GM12873 (cell line): ENCODE measurements at regions not wholly inside any gene's neighbourhood (a gene's known extent, or its start where the extent isn't known, plus 50 kb on each side); places are given as distances from the start of the nearest gene placed in this dataset.

Experiments
- CTCF ChIP-seq: IDR thresholded peaks from 2 replicates; pipeline ENCODE4 v1.5.1; 2012; ENCODE audit warnings: low read depth, mild to moderate bottlenecking, moderate library complexity, low read length, control low read depth; ENCODE audit not compliant: insufficient read depth; ENCODE audit errors: missing control alignments

DNA sequence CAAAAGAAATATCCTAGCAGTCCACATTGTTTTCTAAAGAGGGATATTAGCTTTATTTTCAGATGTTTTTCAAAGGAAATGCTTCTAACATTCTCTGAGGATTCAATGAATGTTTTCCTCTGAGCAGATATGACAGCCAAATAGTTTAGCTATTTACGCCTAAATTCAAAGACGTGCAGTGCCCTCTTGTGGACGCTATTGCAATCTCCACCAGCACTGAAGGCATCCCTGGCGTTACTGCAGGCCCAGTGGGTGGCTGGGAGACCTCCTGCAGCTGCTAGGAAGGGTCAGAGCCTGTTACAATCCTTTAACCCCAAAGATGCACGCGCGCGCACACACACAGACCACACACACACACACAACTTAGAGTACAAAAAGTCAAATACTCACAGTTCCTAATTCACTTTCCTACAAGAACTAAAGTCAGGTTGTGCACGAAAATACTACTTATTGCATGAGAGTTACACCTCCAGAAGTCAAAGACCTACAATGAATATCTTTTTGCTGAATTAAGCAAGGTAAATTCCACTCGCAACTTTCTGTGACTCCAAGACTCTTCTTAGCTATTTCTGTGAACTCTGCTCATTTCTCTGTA is 589.3 kb upstream of the TMEM132C start:
- TF ChIP-seq CTCF, result peak; percentile 65

- TF ChIP-seq CTCF, result no peak
Observed at GRCh38 chr12:127678945-127679344, 588.0 kb upstream of the TMEM132C start.

DNA sequence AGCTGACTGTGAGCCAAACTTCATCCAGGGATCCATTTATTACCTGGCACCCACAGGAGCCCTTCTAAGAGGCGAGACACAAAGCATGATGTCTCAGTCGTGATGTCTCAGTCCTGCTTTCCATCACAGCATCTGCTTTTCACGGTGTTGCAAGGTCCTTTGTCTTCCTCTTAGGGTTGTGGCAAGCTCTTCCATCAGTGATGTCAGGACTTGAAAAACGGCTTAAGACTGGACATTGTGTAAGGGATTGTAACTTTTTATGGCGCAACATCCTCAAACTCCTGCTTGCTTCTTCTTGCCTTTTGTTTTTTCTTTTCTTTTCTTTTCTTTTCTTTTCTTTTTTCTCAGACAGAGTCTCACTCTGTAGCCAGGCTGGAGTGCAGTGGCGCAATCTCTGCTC is 586.5 kb upstream of the TMEM132C start:
- TF ChIP-seq CTCF, result no peak

GRCh38 chr12:127681151-127681754 is 585.7 kb upstream of the TMEM132C start:
- TF ChIP-seq CTCF, result no peak

DNA sequence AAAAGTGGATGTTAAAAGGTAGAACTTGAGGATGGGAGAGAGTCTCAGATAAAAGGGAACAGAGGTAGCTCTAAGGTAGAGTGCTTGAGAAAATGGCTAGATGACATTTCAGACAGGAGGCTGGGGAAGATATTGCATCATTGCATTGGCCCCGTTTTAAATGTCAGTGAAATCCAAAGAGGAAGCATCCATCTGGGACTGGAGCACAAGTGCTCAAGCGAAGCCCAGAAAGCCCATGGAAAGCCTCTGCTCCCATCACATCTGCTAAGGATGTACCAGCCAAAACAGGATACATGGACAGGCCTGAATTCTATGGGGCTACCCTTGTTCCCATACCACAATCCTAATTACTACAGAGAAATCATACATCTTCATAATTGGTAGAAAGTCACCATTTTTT is 581.5 kb upstream of the TMEM132C start:
- no peak for TF ChIP-seq CTCF

GRCh38 chr12:127685931-127686330 is 581.0 kb upstream of the TMEM132C start:
- no peak for TF ChIP-seq CTCF

DNA sequence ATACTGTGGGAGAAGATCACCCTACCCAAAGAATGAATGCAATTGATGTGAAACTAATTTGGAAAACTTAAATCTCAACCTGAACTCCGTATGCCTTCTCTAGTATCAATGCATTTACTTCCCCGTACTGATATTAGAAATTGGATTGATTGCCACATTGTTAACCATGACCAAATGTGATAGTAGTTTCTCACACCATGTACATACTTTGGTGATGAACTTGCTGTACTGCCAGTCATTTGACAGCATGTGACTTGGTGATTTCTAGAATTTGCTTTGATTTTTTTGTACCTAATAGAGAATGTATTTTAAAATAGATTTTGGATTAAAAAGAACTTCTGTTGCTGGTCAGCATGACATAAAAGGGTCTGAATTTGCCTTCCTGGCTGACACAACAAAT is 579.8 kb upstream of the TMEM132C start:
- no peak for TF ChIP-seq CTCF
